Epithelial cell of esophagus (primary cell): ENCODE measurements at regions not wholly inside any gene's neighbourhood (a gene's known extent, or its start where the extent isn't known, plus 50 kb on each side); places are given as distances from the start of the nearest gene placed in this dataset.

Experiments used
- DNase-seq: peaks from one replicate; pipeline ENCODE4 v3.0.0; 2010; ENCODE audit warnings: low read depth
- H3K4me3 ChIP-seq: 2 replicates; pipeline ENCODE4 v1.5.1; 2011; ENCODE audit warnings: mild to moderate bottlenecking, low read length, control low read depth
- TF ChIP-seq, protein P1 (sequence below): IDR thresholded peaks from 2 replicates; pipeline ENCODE4 v1.5.1; 2011; ENCODE audit warnings: low read depth, mild to moderate bottlenecking, low read length, control low read depth, inconsistent platforms; ENCODE audit not compliant: insufficient read depth; ENCODE audit errors: missing control alignments

DNA sequence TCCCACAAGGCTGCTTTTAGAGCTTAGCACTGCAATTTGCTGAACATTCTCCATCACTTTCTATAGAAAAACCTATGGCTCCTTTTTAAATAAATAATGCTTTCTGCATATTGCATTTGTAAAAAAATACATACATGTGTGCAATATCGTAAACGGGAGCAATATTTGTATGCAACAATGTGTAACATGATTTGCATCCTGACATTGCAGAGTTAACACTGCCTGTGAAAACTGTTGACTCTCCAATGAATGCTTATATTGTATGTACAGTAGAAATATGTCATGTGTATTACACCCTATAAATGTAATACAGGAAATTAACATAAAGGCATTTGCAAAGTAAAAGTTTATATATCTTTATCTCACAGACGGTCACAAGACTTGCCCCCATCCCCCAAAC, 135.0 kb upstream of the PIEZO2 start:
- DNase-seq: no peak
- TF ChIP-seq, protein P1, sequence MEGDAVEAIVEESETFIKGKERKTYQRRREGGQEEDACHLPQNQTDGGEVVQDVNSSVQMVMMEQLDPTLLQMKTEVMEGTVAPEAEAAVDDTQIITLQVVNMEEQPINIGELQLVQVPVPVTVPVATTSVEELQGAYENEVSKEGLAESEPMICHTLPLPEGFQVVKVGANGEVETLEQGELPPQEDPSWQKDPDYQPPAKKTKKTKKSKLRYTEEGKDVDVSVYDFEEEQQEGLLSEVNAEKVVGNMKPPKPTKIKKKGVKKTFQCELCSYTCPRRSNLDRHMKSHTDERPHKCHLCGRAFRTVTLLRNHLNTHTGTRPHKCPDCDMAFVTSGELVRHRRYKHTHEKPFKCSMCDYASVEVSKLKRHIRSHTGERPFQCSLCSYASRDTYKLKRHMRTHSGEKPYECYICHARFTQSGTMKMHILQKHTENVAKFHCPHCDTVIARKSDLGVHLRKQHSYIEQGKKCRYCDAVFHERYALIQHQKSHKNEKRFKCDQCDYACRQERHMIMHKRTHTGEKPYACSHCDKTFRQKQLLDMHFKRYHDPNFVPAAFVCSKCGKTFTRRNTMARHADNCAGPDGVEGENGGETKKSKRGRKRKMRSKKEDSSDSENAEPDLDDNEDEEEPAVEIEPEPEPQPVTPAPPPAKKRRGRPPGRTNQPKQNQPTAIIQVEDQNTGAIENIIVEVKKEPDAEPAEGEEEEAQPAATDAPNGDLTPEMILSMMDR: no peak
- no peak overlapping the region for H3K4me3 ChIP-seq

- no peak for DNase-seq
- TF ChIP-seq, protein P1: no peak
- no peak overlapping the region for H3K4me3 ChIP-seq
Measured at GRCh38 chr18:11283479-11284161, 134.3 kb upstream of the PIEZO2 start.

DNA sequence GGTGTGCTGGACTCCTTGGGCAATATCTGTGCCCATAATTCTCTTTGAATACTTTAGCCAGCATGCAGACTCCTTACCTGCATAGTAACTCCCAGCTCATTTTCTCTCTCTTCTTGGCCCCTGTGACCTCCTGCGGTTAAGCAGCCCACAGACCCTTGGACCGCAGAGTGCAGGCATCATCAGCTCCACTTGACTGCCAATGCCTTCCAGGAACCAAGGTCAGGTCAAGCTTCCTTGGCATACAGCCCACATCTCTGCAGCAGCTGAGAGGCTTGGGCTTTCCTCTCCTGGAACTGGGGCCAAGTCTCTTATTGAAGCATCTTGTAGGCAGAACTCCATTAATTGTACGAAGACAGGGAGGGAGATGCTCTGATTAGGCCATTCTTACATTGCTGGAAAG, 130.1 kb upstream of the PIEZO2 start:
- no peak for DNase-seq
- no peak overlapping the region for H3K4me3 ChIP-seq
- TF ChIP-seq, protein P1: no peak

DNA sequence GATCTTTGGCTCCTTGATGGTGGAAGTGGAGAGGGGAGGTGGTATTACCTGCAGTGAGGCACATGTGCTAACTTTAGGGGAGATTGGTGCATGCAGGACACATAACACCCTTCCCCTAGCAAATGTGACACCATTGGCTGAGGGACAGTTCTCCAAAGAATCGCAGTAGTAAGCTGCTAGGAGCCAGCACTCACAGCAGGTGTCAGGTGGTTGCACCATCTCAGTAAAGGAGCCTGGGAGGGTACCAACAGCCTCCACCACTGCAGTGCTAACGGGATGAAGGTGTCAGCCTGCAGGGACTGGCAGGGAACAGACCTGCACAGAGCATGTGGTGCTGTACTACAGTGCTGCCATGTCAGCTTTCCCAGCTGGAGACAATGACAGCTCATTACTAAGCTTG, 127.3 kb upstream of the PIEZO2 start:
- no peak for DNase-seq
- no peak overlapping the region for H3K4me3 ChIP-seq
- TF ChIP-seq, protein P1: no peak

- no peak for DNase-seq
- no peak overlapping the region for H3K4me3 ChIP-seq
- TF ChIP-seq, protein P1: no peak
Measured at GRCh38 chr18:11274144-11274794, 124.9 kb upstream of the PIEZO2 start.

DNA sequence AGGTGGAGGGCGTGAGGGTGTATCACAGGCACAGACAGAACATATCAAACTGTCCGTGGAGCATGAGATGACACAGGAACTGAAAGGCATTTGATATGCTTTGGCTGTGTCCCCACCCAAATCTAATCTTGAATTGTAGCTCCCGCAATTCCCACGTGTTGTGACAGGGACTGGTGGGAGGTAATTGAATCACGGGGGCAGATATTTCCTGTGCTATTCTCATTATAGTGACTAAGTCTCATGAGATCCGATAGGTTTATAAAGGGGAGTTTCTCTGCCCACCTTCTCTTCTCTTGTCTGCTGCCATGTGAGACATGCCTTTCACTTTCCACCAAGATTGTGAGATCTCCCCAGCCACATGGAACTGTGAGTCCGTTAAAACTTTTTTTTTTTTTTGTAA, 123.1 kb upstream of the PIEZO2 start:
- TF ChIP-seq, protein P1: no peak
- no peak overlapping the region for H3K4me3 ChIP-seq
- no peak for DNase-seq

GRCh38 chr18:11271954-11272353, 122.6 kb upstream of the PIEZO2 start:
- no peak for DNase-seq
- TF ChIP-seq, protein P1: no peak
- no peak overlapping the region for H3K4me3 ChIP-seq
